ENCODE measurements at regions not wholly inside any gene's neighbourhood (a gene's known extent, or its start where the extent isn't known, plus 50 kb on each side); places are given as distances from the start of the nearest gene placed in this dataset.

DNA sequence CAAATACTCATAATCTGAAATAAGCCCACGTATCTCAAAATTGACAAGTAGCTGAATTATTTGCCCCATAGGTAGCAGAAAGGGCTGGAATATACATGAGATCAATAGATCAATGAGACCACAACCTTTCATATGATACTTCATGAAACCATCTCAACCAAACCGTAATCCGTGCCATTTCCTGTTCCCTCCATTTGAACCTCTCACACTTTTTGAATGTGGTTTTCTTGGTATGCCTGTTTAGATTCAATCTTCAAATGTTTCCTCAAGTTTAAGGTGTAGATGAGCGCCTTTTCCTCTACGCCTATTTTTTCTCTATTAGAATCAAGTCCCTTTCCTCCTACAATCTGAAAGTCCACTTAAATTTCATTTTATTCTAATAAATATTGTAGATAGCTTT, 805.5 kb downstream of the EFNA5 start:
- TF ChIP-seq GATA2 (IDR thresholded peaks at IDR 0.05; ENCODE audit: low read depth, low read length) = no peak
- TF ChIP-seq GATA3 (IDR thresholded peaks at IDR 0.05; ENCODE audit: low read depth, low read length) = no peak

- TF ChIP-seq GATA2 (IDR thresholded peaks at IDR 0.05; ENCODE audit: low read depth, low read length) = no peak
- TF ChIP-seq GATA3 (IDR thresholded peaks at IDR 0.05; ENCODE audit: low read depth, low read length) = no peak
These were observed 808.1 kb downstream of the EFNA5 start for GRCh38 chr5:106862450-106863193.

DNA sequence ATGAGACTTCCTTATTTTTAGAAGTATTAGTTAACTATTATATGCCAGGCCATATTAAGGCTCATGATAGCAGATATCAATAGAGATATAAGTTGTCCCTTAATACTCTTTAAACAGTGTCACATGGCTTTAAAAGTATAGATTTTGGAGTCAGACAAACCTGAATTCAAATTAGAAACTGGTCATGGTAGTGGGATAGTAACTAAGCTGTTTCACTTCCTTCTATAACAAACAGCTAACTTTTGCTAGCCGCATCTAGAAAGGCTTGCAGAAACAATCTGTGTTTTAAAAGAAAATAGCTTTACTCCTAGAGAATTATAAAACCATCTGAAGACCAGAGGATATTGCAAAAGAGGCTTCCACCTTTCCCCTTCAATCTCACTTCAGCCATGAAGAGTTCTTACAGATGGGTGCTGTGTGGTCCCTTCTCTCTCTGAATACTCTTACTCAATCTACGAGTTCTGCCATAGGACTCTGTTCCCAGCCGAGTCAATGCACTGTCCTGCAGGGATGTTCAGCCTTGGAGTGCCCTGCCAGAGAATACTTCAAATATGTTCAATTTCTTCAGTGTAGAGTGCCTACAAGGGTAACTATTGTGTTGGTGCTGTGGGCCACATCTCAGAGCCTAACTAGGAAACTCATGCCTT, 810.2 kb downstream of the EFNA5 start:
- TF ChIP-seq GATA3 (IDR thresholded peaks at IDR 0.05; ENCODE audit: low read depth, low read length) = no peak
- no peak for TF ChIP-seq GATA2 (IDR thresholded peaks at IDR 0.05; ENCODE audit: low read depth, low read length)

- TF ChIP-seq GATA2 (IDR thresholded peaks at IDR 0.05; ENCODE audit: low read depth, low read length) (no peak), GATA3 (IDR thresholded peaks at IDR 0.05; ENCODE audit: low read depth, low read length) (no peak)
These were observed 812.1 kb downstream of the EFNA5 start for GRCh38 chr5:106858616-106859015.

GRCh38 chr5:106854922-106855321, 815.8 kb downstream of the EFNA5 start:
- no peak for TF ChIP-seq GATA3 (IDR thresholded peaks at IDR 0.05; ENCODE audit: low read depth, low read length)
- TF ChIP-seq GATA2 (IDR thresholded peaks at IDR 0.05; ENCODE audit: low read depth, low read length) = no peak

GRCh38 chr5:106854105-106854687, 816.5 kb downstream of the EFNA5 start:
- no peak for TF ChIP-seq GATA2 (IDR thresholded peaks at IDR 0.05; ENCODE audit: low read depth, low read length)
- no peak for TF ChIP-seq GATA3 (IDR thresholded peaks at IDR 0.05; ENCODE audit: low read depth, low read length)

DNA sequence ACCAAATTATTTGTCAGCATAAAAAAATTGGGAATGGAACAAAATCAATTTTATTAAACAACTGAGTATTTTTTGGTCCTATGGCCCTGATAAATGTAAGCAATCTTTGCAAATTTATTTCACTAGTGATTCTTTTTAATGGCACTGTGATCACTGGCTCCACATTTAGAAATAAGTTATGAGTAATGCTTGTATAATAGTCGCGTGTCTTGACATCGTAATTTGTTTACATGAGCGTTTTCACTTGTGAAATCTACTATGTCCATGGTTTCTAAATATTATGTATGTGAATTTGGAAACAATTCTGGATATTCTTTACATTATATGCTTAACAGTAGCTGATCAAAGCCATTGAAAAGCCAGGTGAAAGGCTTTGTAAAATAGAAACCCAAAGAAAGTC, 817.5 kb downstream of the EFNA5 start:
- TF ChIP-seq GATA3 (IDR thresholded peaks at IDR 0.05; ENCODE audit: low read depth, low read length) = no peak
- no peak for TF ChIP-seq GATA2 (IDR thresholded peaks at IDR 0.05; ENCODE audit: low read depth, low read length)

GRCh38 chr5:106849266-106849665, 821.5 kb downstream of the EFNA5 start:
- no peak for TF ChIP-seq GATA2 (IDR thresholded peaks at IDR 0.05; ENCODE audit: low read depth, low read length)
- no peak for TF ChIP-seq GATA3 (IDR thresholded peaks at IDR 0.05; ENCODE audit: low read depth, low read length)

DNA sequence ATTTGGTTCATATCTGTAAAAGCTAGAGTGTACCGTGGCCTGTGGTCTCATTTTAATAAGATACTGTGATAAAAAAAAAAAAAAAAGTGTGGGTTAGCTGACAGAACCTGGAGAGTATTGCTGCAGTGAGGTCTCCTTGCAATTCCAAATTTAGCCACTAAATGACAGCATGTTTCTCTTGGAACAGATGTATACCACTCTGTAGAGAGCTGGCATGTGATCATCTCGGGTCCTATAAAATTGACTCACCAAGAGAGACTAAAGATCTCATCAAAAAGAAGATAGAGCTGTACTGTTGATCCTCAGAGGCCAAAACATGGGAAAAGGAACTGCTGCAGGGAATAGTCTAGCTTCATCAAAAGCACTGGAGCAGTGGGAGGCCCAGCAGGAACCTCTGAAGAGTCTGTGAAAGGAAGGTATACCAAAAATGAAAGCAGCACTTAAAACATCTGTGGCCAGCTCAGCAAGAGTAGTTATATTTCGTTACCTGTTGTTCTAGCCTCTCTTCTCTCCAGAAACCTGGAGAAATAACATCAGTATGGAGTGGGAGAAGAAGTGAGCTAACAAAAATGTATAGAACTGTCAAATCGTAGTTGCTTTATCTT, 826.8 kb downstream of the EFNA5 start:
- TF ChIP-seq GATA2 (IDR thresholded peaks at IDR 0.05; ENCODE audit: low read depth, low read length) (no peak), GATA3 (IDR thresholded peaks at IDR 0.05; ENCODE audit: low read depth, low read length) (no peak)

- no peak for TF ChIP-seq GATA2 (IDR thresholded peaks at IDR 0.05; ENCODE audit: low read depth, low read length)
- no peak for TF ChIP-seq GATA3 (IDR thresholded peaks at IDR 0.05; ENCODE audit: low read depth, low read length)
These were observed 837.2 kb downstream of the EFNA5 start for GRCh38 chr5:106833517-106833916.

DNA sequence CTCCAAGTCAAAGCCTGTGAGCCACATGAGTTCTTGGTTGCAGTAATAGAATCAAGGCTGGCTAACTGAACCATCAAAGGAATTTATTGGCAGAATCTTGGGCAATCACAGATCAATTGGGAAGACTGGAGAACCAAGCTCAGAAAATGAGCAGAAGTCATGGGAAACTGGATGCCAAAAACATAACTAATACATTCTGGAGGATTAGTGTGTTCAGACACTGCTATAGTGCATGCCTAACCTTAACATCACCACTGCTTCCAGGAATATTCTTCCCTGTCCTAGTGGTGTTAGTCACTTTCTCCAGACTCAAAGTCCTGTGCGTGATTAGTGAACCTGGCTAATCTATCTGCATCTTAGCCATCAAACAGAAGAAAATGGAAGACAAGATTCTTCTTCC, 843.7 kb downstream of the EFNA5 start:
- TF ChIP-seq GATA2 (IDR thresholded peaks at IDR 0.05; ENCODE audit: low read depth, low read length) = no peak
- TF ChIP-seq GATA3 (IDR thresholded peaks at IDR 0.05; ENCODE audit: low read depth, low read length) = no peak

DNA sequence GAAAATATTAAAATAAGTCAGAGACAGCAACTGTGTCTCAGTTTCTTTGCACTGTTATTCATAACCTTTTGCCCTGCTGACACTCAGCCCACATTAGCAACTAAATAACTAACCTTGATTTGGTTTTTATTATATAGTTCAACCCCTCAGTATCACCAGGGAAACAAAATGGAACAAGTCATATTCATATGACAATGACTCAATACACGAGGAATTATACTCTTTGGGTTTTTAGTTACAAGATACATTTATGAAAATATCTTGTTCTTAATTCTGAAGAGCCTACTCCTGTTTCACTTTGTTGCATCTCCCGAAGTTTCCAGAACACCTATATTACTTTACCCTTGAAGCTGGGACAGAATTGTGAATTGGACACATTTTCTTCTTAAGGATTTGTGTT, 845.4 kb downstream of the EFNA5 start:
- TF ChIP-seq GATA3 (IDR thresholded peaks at IDR 0.05; ENCODE audit: low read depth, low read length) (no peak), GATA2 (IDR thresholded peaks at IDR 0.05; ENCODE audit: low read depth, low read length) (no peak)

DNA sequence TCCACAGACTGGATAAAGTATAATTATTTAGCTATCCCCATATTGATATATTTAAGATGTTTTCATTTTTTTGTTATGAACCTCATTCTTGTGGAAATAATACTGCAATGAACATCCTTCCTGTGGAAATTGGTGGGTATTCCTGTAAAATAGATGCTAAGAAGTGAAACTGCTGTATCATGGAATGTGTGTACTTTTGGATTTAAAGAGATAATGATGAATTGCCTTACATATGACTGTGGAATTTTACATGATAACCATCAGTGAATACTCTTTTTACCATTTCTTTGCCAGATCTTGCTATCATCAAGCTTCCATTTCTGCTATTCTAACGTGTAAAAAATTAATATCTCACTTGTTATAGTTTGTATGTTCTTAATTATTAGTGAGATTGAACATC, 847.9 kb downstream of the EFNA5 start:
- TF ChIP-seq GATA2 (IDR thresholded peaks at IDR 0.05; ENCODE audit: low read depth, low read length) = no peak
- no peak for TF ChIP-seq GATA3 (IDR thresholded peaks at IDR 0.05; ENCODE audit: low read depth, low read length)

DNA sequence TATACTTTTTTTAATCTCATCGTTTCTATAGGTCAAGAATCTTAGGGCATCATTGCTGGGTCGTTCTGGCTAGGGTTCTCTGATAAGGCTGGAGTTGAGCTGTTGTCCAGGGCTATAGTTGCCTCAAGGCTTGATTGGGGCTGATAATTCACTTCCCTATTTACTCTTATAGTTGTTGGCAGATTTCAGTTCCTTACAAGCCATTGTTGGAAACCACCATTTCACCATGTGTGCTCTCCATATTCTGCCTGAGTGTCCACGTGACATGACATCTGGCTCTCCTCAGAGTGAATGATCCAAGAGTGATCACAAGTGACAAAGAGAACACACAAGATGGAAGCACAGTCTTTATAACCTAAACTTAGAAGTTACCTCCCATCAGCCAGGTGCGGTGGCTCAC, 852.2 kb downstream of the EFNA5 start:
- TF ChIP-seq GATA3 (IDR thresholded peaks at IDR 0.05; ENCODE audit: low read depth, low read length) (no peak), GATA2 (IDR thresholded peaks at IDR 0.05; ENCODE audit: low read depth, low read length) (no peak)
